ENCODE measurements at regions not wholly inside any gene's neighbourhood (a gene's known extent, or its start where the extent isn't known, plus 50 kb on each side); places are given as distances from the start of the nearest gene placed in this dataset.
A peak's percentile ranks its signal among the peaks of the same experiment; 100 is the strongest.

DNA sequence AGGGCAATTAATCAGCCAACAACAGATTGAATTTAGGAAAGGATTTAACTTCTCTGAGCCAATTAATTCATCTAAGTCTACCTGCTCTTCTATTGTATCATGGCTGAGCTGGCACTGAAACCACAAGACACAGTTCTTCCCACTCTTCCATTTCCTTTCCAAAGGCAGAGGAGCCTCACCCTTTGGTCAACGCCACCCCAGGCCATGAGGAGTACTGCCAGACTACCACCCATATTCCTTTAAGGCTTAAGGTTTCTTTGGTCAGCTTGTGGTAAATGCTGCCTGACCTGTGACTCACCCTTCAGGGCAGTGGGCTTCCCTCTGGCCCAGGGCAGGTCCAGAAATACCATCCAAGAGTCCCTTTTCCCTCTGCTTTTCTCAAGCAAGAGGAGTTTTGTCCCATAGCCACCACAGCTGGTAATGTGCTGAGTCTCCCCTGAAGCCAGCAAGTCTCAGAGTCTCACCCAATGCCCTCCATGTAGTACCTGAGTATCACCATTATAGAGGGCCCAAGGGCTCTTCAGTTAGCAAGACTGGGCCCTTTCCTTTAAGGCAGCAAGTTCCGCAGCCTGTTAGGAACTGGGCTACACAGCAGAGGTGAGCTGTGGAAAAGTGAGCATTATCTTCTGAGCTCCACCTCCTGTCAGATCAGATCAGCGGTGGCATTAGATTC is 900.5 kb upstream of the CRIM1 start:
- POLR2A ChIA-PET = no interaction called here
- 50% methylated on average over 3 of the region's 3 CpGs for WGBS (ENCODE audit: insufficient coverage, insufficient replicate concordance, low lambda C conversion rate, missing lambda C conversion rate)
- no peak for FAIRE-seq

More for the DNA sequence above, 900.5 kb upstream of the CRIM1 start:
- Histone ChIP-seq H3K9me3 (replicated peaks; ENCODE audit: control insufficient read depth, insufficient read depth, low read length) (no peaks in the 10 kb centered on the region), H3K4me3 (no peak overlapping the region), H4K20me1 (ENCODE audit: control insufficient read depth, insufficient read depth) (no peaks in the 10 kb centered on the region), H3K36me3 (ENCODE audit: control insufficient read depth in 2 of 2, insufficient read depth in 2 of 2, low read length in 1 of 2) (no peaks in the 10 kb centered on the region), H3K79me2 (ENCODE audit: control insufficient read depth, insufficient read depth, low read length) (no peaks in the 10 kb centered on the region), H2AFZ (ENCODE audit: control insufficient read depth, low read depth, low read length) (no peak overlapping the region), H3K27ac (ENCODE audit: control insufficient read depth, insufficient read depth) (no peak overlapping the region), H3K4me2 (ENCODE audit: control insufficient read depth, insufficient read depth) (no peak overlapping the region), H3K4me1 (ENCODE audit: control insufficient read depth, insufficient read depth, low read length) (no peaks in the 10 kb centered on the region), H3K27me3 (replicated peaks in 1 of 2; ENCODE audit: control insufficient read depth in 2 of 2, insufficient read depth in 2 of 2, low read length in 1 of 2) (no peaks in the 10 kb centered on the region), H3K9ac (ENCODE audit: control insufficient read depth, insufficient read depth, low read length) (no peak overlapping the region)
- DNase-seq (ENCODE audit: low read depth, low spot score) = no peak
- ATAC-seq = peak; percentile 47; the same call in 2 of the 3 replicates
- CTCF ChIA-PET = no interaction called here
- in situ Hi-C loops (cut with MboI) (no loop called here), intact Hi-C loops (cut with micrococcal nuclease; ENCODE audit: unreplicated experiment) (no loop called here)
- TF ChIP-seq, protein P1, sequence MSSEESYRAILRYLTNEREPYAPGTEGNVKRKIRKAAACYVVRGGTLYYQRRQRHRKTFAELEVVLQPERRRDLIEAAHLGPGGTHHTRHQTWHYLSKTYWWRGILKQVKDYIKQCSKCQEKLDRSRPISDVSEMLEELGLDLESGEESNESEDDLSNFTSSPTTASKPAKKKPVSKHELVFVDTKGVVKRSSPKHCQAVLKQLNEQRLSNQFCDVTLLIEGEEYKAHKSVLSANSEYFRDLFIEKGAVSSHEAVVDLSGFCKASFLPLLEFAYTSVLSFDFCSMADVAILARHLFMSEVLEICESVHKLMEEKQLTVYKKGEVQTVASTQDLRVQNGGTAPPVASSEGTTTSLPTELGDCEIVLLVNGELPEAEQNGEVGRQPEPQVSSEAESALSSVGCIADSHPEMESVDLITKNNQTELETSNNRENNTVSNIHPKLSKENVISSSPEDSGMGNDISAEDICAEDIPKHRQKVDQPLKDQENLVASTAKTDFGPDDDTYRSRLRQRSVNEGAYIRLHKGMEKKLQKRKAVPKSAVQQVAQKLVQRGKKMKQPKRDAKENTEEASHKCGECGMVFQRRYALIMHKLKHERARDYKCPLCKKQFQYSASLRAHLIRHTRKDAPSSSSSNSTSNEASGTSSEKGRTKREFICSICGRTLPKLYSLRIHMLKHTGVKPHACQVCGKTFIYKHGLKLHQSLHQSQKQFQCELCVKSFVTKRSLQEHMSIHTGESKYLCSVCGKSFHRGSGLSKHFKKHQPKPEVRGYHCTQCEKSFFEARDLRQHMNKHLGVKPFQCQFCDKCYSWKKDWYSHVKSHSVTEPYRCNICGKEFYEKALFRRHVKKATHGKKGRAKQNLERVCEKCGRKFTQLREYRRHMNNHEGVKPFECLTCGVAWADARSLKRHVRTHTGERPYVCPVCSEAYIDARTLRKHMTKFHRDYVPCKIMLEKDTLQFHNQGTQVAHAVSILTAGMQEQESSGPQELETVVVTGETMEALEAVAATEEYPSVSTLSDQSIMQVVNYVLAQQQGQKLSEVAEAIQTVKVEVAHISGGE (CRISPR knock-in tag; IDR thresholded peaks at IDR 0.05) = no peak
- TF ChIP-seq, protein P2, sequence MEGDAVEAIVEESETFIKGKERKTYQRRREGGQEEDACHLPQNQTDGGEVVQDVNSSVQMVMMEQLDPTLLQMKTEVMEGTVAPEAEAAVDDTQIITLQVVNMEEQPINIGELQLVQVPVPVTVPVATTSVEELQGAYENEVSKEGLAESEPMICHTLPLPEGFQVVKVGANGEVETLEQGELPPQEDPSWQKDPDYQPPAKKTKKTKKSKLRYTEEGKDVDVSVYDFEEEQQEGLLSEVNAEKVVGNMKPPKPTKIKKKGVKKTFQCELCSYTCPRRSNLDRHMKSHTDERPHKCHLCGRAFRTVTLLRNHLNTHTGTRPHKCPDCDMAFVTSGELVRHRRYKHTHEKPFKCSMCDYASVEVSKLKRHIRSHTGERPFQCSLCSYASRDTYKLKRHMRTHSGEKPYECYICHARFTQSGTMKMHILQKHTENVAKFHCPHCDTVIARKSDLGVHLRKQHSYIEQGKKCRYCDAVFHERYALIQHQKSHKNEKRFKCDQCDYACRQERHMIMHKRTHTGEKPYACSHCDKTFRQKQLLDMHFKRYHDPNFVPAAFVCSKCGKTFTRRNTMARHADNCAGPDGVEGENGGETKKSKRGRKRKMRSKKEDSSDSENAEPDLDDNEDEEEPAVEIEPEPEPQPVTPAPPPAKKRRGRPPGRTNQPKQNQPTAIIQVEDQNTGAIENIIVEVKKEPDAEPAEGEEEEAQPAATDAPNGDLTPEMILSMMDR (IDR thresholded peaks at IDR 0.05 in 2 of 3, conservative IDR thresholded peaks at IDR 0.05 in 1 of 3; ENCODE audit: control insufficient read depth in 2 of 3, extremely low read depth in 1 of 3, insufficient read depth in 1 of 3, low read depth in 3 of 3, low read length in 3 of 3) = peak in 2 of 3 experiments; percentile 10 to 31; a peak in 1 of 6 replicates
- no TSS peak for BruUV-seq (replicated peaks)
- SMC1A ChIA-PET (ENCODE audit: uncharacterized antibody, unreplicated experiment) = no interaction called here
- RAD21 ChIA-PET (ENCODE audit: unreplicated experiment) = no interaction called here

Measured in GM12878 (cell line).